GM12878 (cell line): ENCODE measurements at regions not wholly inside any gene's neighbourhood (a gene's known extent, or its start where the extent isn't known, plus 50 kb on each side); places are given as distances from the start of the nearest gene placed in this dataset.

ENCODE experiments used
- ATAC-seq: fragments of 200-7000 bp; cut with Tn5 transposase; 3 replicates; pipeline ENCODE4 v1.9.1; 2020; ENCODE audit warnings: mild to moderate bottlenecking, moderate library complexity
- BruUV-seq: library from RNA; stranded (reverse); fragments of 400-500 nt; replicated peaks from 2 replicates; lab custom pipeline; 2021; lab: Mats Ljungman, UMichigan
- CTCF ChIA-PET: fragments of 300-600 bp; sonication (Branson Sonifier 250); formaldehyde crosslinking; extraction: SDS; loops from one replicate; lab custom pipeline; 2021; ENCODE audit warnings: inconsistent platforms; lab: Yijun Ruan, JAX
- POLR2A ChIA-PET: fragments of 350-600 bp; formaldehyde crosslinking; extraction: SDS; loops from one replicate; lab custom pipeline; 2021; ENCODE audit warnings: inconsistent platforms; lab: Charles Lee
- RAD21 ChIA-PET: fragments of 300-600 bp; sonication (Branson Sonifier 250); formaldehyde crosslinking; loops from one replicate; lab custom pipeline; 2023; ENCODE audit warnings: antibody characterized with exemption; ENCODE audit not compliant: unreplicated experiment; lab: Charles Lee
- SMC1A ChIA-PET: fragments of 300-600 bp; sonication (Branson Sonifier 250); formaldehyde crosslinking; loops from one replicate; lab custom pipeline; 2023; ENCODE audit not compliant: unreplicated experiment, uncharacterized antibody; lab: Charles Lee
- DNase-seq: peaks from one replicate; pipeline ENCODE4 v3.0.0-alpha.2; 2011; ENCODE audit warnings: low read depth, low spot score
- FAIRE-seq: peaks from 3 replicates; lab custom pipeline; 2011; peaks lifted over from hg19 to GRCh38; lab: Jason Lieb, UNC
- H2AFZ ChIP-seq: 2 replicates; pipeline ENCODE4 v1.6.0; 2011; ENCODE audit warnings: low read depth, low read length, control low read depth; ENCODE audit not compliant: control insufficient read depth
- H3K27ac ChIP-seq: 2 replicates; pipeline ENCODE4 v1.5.1; 2011; ENCODE audit warnings: control low read depth; ENCODE audit not compliant: control insufficient read depth, insufficient read depth
- H3K27me3 ChIP-seq, 2 experiments: replicated peaks in 1 of 2; 2 replicates each; pipeline versions ENCODE4 v1.6.0 to v1.6.1; 2011; ENCODE audit warnings: low read length in 1 of 2; ENCODE audit not compliant: control insufficient read depth in 2 of 2, insufficient read depth in 2 of 2
- H3K36me3 ChIP-seq, 2 experiments: 2 replicates each; pipeline ENCODE4 v1.5.1; 2011; ENCODE audit warnings: low read length in 1 of 2; ENCODE audit not compliant: control insufficient read depth in 2 of 2, insufficient read depth in 2 of 2
- H3K4me1 ChIP-seq: 2 replicates; pipeline ENCODE4 v1.6.1; 2011; ENCODE audit warnings: mild to moderate bottlenecking, low read length, moderate library complexity, mixed read lengths; ENCODE audit not compliant: control insufficient read depth, insufficient read depth
- H3K4me2 ChIP-seq: 2 replicates; pipeline ENCODE4 v1.6.0; 2011; ENCODE audit warnings: control low read depth; ENCODE audit not compliant: control insufficient read depth, insufficient read depth
- H3K4me3 ChIP-seq: fragments of 200-600 bp; sonication (generic); 2 replicates; pipeline ENCODE4 v1.5.1; 2016
- H3K79me2 ChIP-seq: 2 replicates; pipeline ENCODE4 v1.6.0; 2011; ENCODE audit warnings: low read length; ENCODE audit not compliant: control insufficient read depth, insufficient read depth
- H3K9ac ChIP-seq: 2 replicates; pipeline ENCODE4 v1.8.0; 2011; ENCODE audit warnings: low read length, control low read depth, mixed read lengths; ENCODE audit not compliant: control insufficient read depth, insufficient read depth
- H3K9me3 ChIP-seq: replicated peaks from 3 replicates; pipeline ENCODE4 v1.5.1; 2011; ENCODE audit warnings: mild to moderate bottlenecking, low read length; ENCODE audit not compliant: control insufficient read depth, insufficient read depth
- H4K20me1 ChIP-seq: 2 replicates; pipeline ENCODE4 v1.6.0; 2011; ENCODE audit not compliant: control insufficient read depth, insufficient read depth
- JUND ChIP-seq: IDR thresholded peaks from 2 replicates; pipeline ENCODE4 v1.6.1; 2012; ENCODE audit warnings: low read depth, mild to moderate bottlenecking, low read length, improper control_type of control experiment, moderate library complexity
- KLF5 ChIP-seq: fragments of 450-650 bp; IDR thresholded peaks from 2 replicates; pipeline ENCODE4 v1.6.1; 2014; ENCODE audit warnings: mild to moderate bottlenecking; ENCODE audit not compliant: partially characterized antibody
- MEF2A ChIP-seq: IDR thresholded peaks from 2 replicates; pipeline ENCODE4 v1.6.1; 2011; ENCODE audit warnings: low read depth, mild to moderate bottlenecking, low read length, moderate library complexity; ENCODE audit not compliant: insufficient read depth
- PAX8 ChIP-seq: fragments of 450-650 bp; IDR thresholded peaks from 2 replicates; pipeline ENCODE4 v1.6.1; 2017; ENCODE audit warnings: mild to moderate bottlenecking, moderate library complexity
- PML ChIP-seq: IDR thresholded peaks from 2 replicates; pipeline ENCODE4 v1.6.1; 2012; ENCODE audit warnings: low read length, inconsistent platforms
- SP1 ChIP-seq: IDR thresholded peaks from one replicate; pipeline ENCODE4 v1.6.1; 2011; ENCODE audit warnings: low read depth, low read length
- TBL1XR1 ChIP-seq: IDR thresholded peaks from 2 replicates; pipeline ENCODE4 v1.6.1; 2012; ENCODE audit warnings: low read depth, low read length, improper control_type of control experiment
- ZNF217 ChIP-seq: fragments of 450-650 bp; IDR thresholded peaks from 2 replicates; pipeline ENCODE4 v1.6.1; 2017; ENCODE audit warnings: antibody characterized with exemption, mild to moderate bottlenecking
- ZSCAN29 ChIP-seq: fragments of 450-650 bp; IDR thresholded peaks from 2 replicates; pipeline ENCODE4 v1.6.1; 2017; ENCODE audit warnings: mild to moderate bottlenecking, moderate library complexity
- WGBS: methylation state at CpG from one replicate; pipeline ENCODE4 v1.1.6; 2016; ENCODE audit warnings: low lambda C conversion rate; ENCODE audit not compliant: insufficient replicate concordance, insufficient coverage; ENCODE audit errors: missing lambda C conversion rate; 5-methylcytosine and 5-hydroxymethylcytosine counted together
- in situ Hi-C: fragments of 300-500 bp; cut with MboI; formaldehyde crosslinking; loops from 9 replicates; pipeline ENCODE4 v1.14.3; 2018; ENCODE audit warnings: mixed read lengths
- intact Hi-C: fragments of 100-400 bp; cut with micrococcal nuclease; formaldehyde crosslinking; loops from one replicate; pipeline ENCODE4 v1.14.2; 2022; ENCODE audit not compliant: unreplicated experiment
- TF ChIP-seq, protein P1 (sequence below): fragments of 450-650 bp; IDR thresholded peaks from 2 replicates; pipeline ENCODE4 v1.6.1; 2018; ENCODE audit warnings: mild to moderate bottlenecking, low read depth, moderate library complexity; ENCODE audit not compliant: partially characterized antibody
- TF ChIP-seq, protein P2 (sequence below): IDR thresholded peaks from 2 replicates; pipeline ENCODE4 v1.6.1; 2011; ENCODE audit warnings: borderline replicate concordance, low read depth, mild to moderate bottlenecking, moderate library complexity, mixed read lengths, low read length; ENCODE audit not compliant: insufficient read depth; ENCODE audit errors: extremely low read length

DNA sequence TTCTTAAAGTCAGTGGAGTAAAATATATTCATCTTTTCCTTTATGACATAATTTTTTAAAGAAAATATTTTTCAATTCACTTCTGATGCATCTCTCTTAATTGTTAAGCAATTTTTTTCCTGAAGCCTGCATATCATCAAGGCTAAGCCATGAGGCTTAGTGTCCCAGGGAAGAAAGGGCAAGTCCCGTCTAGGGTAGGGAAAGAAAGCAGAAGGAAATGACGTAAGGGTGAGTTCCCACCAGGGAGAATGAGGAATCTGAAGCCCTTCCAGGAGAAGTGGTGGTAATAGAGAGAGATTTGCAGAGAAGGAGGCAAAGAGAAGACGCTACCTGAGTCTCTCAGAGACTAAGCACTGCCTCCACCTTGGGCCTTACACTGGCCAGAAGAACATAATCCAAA, 96.8 kb upstream of the NFE2L3 start:
- Histone ChIP-seq H2AFZ (no peak overlapping the region), H4K20me1 (no peaks in the 10 kb centered on the region), H3K4me3 (no peak overlapping the region), H3K79me2 (no peaks in the 10 kb centered on the region), H3K4me1 (no peaks in the 10 kb centered on the region), H3K27me3 (no peaks in the 10 kb centered on the region; a peak in 1 of 4 replicates), H3K4me2 (no peak overlapping the region)
- BruUV-seq: no TSS peak
- SMC1A ChIA-PET: interaction anchor here (1.0 to 12.1 kb wide), 3 partner anchors 10 to 161 kb away, joined by 3 to 200 read pairs (median 3); no protein-coding TSS in a partner anchor
- CTCF ChIA-PET: interaction anchor here (1.2 to 15.1 kb wide), 3 partner anchors 16 to 161 kb away, joined by 4 to 264 read pairs (median 8); no protein-coding TSS in a partner anchor
- POLR2A ChIA-PET: no interaction called here
- no peak for ATAC-seq
- TF ChIP-seq SP1 (no peak), PAX8 (no peak), JUND (no peak), ZSCAN29 (no peak), TBL1XR1 (no peak), KLF5 (no peak), ZNF217 (no peak), MEF2A (no peak), PML (no peak)
- TF ChIP-seq, protein P1, sequence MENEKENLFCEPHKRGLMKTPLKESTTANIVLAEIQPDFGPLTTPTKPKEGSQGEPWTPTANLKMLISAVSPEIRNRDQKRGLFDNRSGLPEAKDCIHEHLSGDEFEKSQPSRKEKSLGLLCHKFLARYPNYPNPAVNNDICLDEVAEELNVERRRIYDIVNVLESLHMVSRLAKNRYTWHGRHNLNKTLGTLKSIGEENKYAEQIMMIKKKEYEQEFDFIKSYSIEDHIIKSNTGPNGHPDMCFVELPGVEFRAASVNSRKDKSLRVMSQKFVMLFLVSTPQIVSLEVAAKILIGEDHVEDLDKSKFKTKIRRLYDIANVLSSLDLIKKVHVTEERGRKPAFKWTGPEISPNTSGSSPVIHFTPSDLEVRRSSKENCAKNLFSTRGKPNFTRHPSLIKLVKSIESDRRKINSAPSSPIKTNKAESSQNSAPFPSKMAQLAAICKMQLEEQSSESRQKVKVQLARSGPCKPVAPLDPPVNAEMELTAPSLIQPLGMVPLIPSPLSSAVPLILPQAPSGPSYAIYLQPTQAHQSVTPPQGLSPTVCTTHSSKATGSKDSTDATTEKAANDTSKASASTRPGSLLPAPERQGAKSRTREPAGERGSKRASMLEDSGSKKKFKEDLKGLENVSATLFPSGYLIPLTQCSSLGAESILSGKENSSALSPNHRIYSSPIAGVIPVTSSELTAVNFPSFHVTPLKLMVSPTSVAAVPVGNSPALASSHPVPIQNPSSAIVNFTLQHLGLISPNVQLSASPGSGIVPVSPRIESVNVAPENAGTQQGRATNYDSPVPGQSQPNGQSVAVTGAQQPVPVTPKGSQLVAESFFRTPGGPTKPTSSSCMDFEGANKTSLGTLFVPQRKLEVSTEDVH: no peak
- TF ChIP-seq, protein P2, sequence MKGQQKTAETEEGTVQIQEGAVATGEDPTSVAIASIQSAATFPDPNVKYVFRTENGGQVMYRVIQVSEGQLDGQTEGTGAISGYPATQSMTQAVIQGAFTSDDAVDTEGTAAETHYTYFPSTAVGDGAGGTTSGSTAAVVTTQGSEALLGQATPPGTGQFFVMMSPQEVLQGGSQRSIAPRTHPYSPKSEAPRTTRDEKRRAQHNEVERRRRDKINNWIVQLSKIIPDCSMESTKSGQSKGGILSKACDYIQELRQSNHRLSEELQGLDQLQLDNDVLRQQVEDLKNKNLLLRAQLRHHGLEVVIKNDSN: no peak
- TF ChIP-seq, all 136 proteins: peak for 0
- no peaks in the 10 kb centered on the region; the same call in 1 of the 3 replicates for H3K9me3 ChIP-seq
- no peaks in the 10 kb centered on the region for H3K36me3 ChIP-seq
- in situ Hi-C loops (loop anchor here (5.0 kb wide), 1 partner anchor 158 kb away; no protein-coding TSS in a partner anchor), intact Hi-C loops (no loop called here)
- H3K27ac ChIP-seq: no peak overlapping the region
- no peak overlapping the region for H3K9ac ChIP-seq
- WGBS: 31% methylated on average over 3 of the region's 3 CpGs
- RAD21 ChIA-PET: interaction anchor here (6.1 kb wide), 1 partner anchor 160 kb away, joined by 62 read pairs; no protein-coding TSS in a partner anchor
- DNase-seq (no peak), FAIRE-seq (no peak)
